SK-N-SH (cell line): ENCODE measurements at regions not wholly inside any gene's neighbourhood (a gene's known extent, or its start where the extent isn't known, plus 50 kb on each side); places are given as distances from the start of the nearest gene placed in this dataset.

Experiments
- ELF1 ChIP-seq: IDR thresholded peaks from 2 replicates; pipeline ENCODE4 v1.4.0; 2012
- GABPA ChIP-seq: IDR thresholded peaks from 2 replicates; pipeline ENCODE4 v1.4.0; 2012; ENCODE audit warnings: low read depth, mild to moderate bottlenecking
- MXI1 ChIP-seq: IDR thresholded peaks from 2 replicates; pipeline ENCODE4 v1.6.1; 2012; ENCODE audit warnings: mild to moderate bottlenecking, low read depth, low read length, improper control_type of control experiment
- SIN3A ChIP-seq: IDR thresholded peaks from 2 replicates; pipeline ENCODE4 v1.6.1; 2012; ENCODE audit warnings: low read depth, mild to moderate bottlenecking, low read length, moderate library complexity, borderline replicate concordance
- SMC3 ChIP-seq: IDR thresholded peaks from 2 replicates; pipeline ENCODE4 v1.6.1; 2012; ENCODE audit warnings: low read depth, low read length, improper control_type of control experiment
- TF ChIP-seq, protein P1 (sequence below): fragments of 200-600 bp; sonication (generic); IDR thresholded peaks from 2 replicates; pipeline ENCODE4 v1.6.1; 2017; ENCODE audit warnings: antibody characterized with exemption, mild to moderate bottlenecking, moderate library complexity
- TF ChIP-seq, protein P2 (sequence below): IDR thresholded peaks from 2 replicates; pipeline ENCODE4 v1.4.0; 2012; ENCODE audit warnings: low read depth

DNA sequence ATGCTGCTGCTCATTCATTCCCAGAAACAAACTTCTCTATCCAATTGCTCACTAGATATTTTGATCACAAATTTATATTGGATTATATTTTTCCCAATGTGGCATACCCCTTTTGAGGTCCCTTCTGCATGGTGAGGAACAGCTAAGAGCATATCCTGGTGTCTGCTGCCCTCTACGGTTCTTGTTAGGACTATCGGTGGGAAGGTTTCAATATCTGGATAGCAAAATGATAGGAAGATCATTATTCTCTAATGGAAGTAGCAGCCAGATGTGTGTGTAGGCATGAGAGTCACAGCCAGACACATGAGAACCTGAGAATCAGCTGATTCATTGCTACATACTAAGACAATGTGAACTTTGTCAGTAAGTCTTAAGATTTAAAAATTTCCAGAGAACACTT is 1422.4 kb upstream of the MIR17HG start:
- TF ChIP-seq, protein P1, sequence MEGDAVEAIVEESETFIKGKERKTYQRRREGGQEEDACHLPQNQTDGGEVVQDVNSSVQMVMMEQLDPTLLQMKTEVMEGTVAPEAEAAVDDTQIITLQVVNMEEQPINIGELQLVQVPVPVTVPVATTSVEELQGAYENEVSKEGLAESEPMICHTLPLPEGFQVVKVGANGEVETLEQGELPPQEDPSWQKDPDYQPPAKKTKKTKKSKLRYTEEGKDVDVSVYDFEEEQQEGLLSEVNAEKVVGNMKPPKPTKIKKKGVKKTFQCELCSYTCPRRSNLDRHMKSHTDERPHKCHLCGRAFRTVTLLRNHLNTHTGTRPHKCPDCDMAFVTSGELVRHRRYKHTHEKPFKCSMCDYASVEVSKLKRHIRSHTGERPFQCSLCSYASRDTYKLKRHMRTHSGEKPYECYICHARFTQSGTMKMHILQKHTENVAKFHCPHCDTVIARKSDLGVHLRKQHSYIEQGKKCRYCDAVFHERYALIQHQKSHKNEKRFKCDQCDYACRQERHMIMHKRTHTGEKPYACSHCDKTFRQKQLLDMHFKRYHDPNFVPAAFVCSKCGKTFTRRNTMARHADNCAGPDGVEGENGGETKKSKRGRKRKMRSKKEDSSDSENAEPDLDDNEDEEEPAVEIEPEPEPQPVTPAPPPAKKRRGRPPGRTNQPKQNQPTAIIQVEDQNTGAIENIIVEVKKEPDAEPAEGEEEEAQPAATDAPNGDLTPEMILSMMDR = peak; percentile 59
- TF ChIP-seq, protein P2, sequence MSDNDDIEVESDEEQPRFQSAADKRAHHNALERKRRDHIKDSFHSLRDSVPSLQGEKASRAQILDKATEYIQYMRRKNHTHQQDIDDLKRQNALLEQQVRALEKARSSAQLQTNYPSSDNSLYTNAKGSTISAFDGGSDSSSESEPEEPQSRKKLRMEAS = no peak
- TF ChIP-seq SIN3A (no peak), SMC3 (peak; percentile 41; the same call in 1 of the 2 replicates), MXI1 (no peak), GABPA (no peak), ELF1 (no peak)
